Fibroblast of villous mesenchyme (primary cell): ENCODE measurements at regions not wholly inside any gene's neighbourhood (a gene's known extent, or its start where the extent isn't known, plus 50 kb on each side); places are given as distances from the start of the nearest gene placed in this dataset.

Experiments used
- DNase-seq: peaks from one replicate; pipeline ENCODE4 v3.0.0-alpha.2; 2010; ENCODE audit warnings: low read depth
- H3K4me3 ChIP-seq: 2 replicates; pipeline ENCODE4 v1.5.1; 2011; ENCODE audit warnings: low read depth, mild to moderate bottlenecking, low read length
- TF ChIP-seq, protein P1 (sequence below): IDR thresholded peaks from 2 replicates; pipeline ENCODE4 v1.5.1; 2012; ENCODE audit warnings: low read depth, mild to moderate bottlenecking, low read length; ENCODE audit not compliant: insufficient read depth

DNA sequence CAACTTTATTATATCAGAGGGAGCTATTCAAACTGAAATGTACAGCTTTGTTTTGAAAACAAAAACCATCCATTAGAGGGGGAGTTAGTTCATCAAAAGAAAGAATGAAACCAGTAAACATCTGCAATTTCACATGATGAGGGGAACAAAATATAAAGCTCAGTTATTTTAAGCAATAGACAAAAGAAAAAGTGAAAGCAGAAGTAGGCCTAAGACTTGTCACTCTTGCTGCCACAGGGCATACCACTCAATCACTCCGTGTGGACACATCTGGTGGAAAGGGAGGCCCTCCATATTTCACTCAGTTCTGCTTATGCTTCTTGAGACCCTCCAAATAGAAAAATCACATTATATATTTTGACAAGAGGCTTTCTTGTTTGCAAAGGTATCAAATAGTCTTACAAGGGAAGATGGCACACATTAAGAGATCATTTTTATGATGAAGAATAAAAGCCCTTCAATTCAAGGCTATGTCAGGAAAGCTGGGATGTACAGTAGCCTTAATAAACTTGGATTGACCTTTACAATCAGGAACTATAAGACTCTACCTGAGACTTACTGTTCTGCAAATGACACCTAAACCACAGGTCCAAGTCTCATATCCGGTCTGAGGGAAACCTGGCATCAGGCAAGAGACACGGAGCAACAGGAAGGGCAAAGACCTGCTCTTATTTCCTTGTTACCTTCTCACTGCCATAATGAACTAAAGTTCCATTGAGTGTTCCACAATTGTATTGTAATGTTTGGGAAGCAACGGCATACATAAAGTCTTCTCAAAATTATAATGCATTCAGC is 222.5 kb upstream of the GRIP1 start:
- H3K4me3 ChIP-seq: no peak overlapping the region
- TF ChIP-seq, protein P1, sequence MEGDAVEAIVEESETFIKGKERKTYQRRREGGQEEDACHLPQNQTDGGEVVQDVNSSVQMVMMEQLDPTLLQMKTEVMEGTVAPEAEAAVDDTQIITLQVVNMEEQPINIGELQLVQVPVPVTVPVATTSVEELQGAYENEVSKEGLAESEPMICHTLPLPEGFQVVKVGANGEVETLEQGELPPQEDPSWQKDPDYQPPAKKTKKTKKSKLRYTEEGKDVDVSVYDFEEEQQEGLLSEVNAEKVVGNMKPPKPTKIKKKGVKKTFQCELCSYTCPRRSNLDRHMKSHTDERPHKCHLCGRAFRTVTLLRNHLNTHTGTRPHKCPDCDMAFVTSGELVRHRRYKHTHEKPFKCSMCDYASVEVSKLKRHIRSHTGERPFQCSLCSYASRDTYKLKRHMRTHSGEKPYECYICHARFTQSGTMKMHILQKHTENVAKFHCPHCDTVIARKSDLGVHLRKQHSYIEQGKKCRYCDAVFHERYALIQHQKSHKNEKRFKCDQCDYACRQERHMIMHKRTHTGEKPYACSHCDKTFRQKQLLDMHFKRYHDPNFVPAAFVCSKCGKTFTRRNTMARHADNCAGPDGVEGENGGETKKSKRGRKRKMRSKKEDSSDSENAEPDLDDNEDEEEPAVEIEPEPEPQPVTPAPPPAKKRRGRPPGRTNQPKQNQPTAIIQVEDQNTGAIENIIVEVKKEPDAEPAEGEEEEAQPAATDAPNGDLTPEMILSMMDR: no peak
- DNase-seq: no peak

- H3K4me3 ChIP-seq: no peak overlapping the region
- DNase-seq: no peak
- TF ChIP-seq, protein P1: no peak
These were observed 223.1 kb upstream of the GRIP1 start for GRCh38 chr12:66902020-66902419.

GRCh38 chr12:66903782-66904396 is 225.0 kb upstream of the GRIP1 start:
- TF ChIP-seq, protein P1: no peak
- H3K4me3 ChIP-seq: no peak overlapping the region
- no peak for DNase-seq

GRCh38 chr12:66905201-66905600 is 226.3 kb upstream of the GRIP1 start:
- DNase-seq: no peak
- TF ChIP-seq, protein P1: no peak
- H3K4me3 ChIP-seq: no peak overlapping the region

DNA sequence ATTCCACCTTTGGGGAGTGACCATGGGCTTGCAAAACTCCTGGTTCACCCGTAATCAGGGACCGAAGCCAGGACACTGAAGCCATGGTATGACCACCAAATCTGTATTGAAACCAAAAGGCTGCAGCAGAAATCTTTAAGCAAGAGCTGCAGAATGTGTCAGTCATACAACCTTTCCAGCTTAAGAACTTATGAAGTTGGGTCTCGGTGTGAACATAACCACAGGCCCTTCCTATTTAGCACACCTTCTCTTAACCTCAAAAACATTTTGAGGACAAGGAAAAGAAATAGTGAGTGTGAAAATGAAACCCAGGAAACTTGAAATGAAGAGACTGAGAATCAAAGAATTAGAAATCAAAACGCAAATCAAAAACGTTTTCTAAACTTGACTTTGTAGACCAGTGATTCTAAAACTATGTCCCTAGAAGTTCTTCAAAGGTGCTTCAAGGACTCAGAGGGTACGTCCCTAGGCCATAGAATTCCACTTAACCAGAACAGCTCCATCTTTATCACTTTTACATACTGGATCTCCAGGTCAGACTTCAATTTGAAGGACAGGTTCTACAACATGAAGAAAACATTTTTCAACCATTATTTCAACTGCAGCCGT is 231.6 kb upstream of the GRIP1 start:
- no peak overlapping the region for H3K4me3 ChIP-seq
- DNase-seq: no peak
- TF ChIP-seq, protein P1: no peak

- no peak for DNase-seq
- TF ChIP-seq, protein P1: no peak
- H3K4me3 ChIP-seq: no peak overlapping the region
These were observed 236.5 kb upstream of the GRIP1 start for GRCh38 chr12:66915306-66915904.
